Hepatocyte (in vitro differentiated cells): ENCODE measurements at regions not wholly inside any gene's neighbourhood (a gene's known extent, or its start where the extent isn't known, plus 50 kb on each side); places are given as distances from the start of the nearest gene placed in this dataset.

Experiments
- DNase-seq: peaks from one replicate; pipeline ENCODE4 v3.0.0-alpha.2; 2016; ENCODE audit warnings: low spot score
- H2AFZ ChIP-seq: fragments of 200-600 bp; sonication (generic); 2 replicates; pipeline ENCODE4 v1.6.0; 2016; ENCODE audit warnings: antibody characterized with exemption, mild to moderate bottlenecking
- H3K27ac ChIP-seq: fragments of 200-600 bp; sonication (generic); 2 replicates; pipeline ENCODE4 v1.5.1; 2016; ENCODE audit warnings: mild to moderate bottlenecking
- H3K27me3 ChIP-seq: fragments of 200-600 bp; sonication (generic); 2 replicates; pipeline ENCODE4 v1.6.1; 2016
- H3K36me3 ChIP-seq: fragments of 200-600 bp; sonication (generic); replicated peaks from 2 replicates; pipeline ENCODE4 v1.5.1; 2016; ENCODE audit warnings: low read depth; ENCODE audit not compliant: insufficient read depth
- H3K4me1 ChIP-seq: fragments of 200-600 bp; sonication (generic); 2 replicates; pipeline ENCODE4 v1.5.1; 2016; ENCODE audit warnings: mild to moderate bottlenecking, moderate library complexity; ENCODE audit not compliant: insufficient read depth
- H3K4me2 ChIP-seq: fragments of 200-600 bp; sonication (generic); 2 replicates; pipeline ENCODE4 v1.6.0; 2016
- H3K4me3 ChIP-seq: fragments of 200-600 bp; sonication (generic); 2 replicates; pipeline ENCODE4 v1.5.1; 2016; ENCODE audit warnings: mild to moderate bottlenecking
- H3K79me2 ChIP-seq: fragments of 200-600 bp; sonication (generic); 2 replicates; pipeline ENCODE4 v1.6.0; 2017; ENCODE audit warnings: mild to moderate bottlenecking
- H3K9me2 ChIP-seq: fragments of 200-600 bp; sonication (generic); replicated peaks from 2 replicates; pipeline ENCODE4 v1.6.0; 2017; ENCODE audit warnings: mild to moderate bottlenecking; ENCODE audit not compliant: insufficient read depth
- H3K9me3 ChIP-seq: fragments of 200-600 bp; sonication (generic); 2 replicates; pipeline ENCODE4 v1.5.1; 2016; ENCODE audit warnings: low read depth, mild to moderate bottlenecking
- H4K20me1 ChIP-seq: fragments of 200-600 bp; sonication (generic); 2 replicates; pipeline ENCODE4 v1.6.0; 2016; ENCODE audit warnings: mild to moderate bottlenecking; ENCODE audit not compliant: insufficient read depth, poor library complexity, severe bottlenecking
- CTCF ChIP-seq: fragments of 200-600 bp; sonication (generic); IDR thresholded peaks from 2 replicates; pipeline ENCODE4 v1.5.1; 2016; ENCODE audit warnings: antibody characterized with exemption, mild to moderate bottlenecking; ENCODE audit not compliant: poor library complexity
- EZH2 ChIP-seq: fragments of 200-600 bp; sonication (generic); IDR thresholded peaks from 2 replicates; pipeline ENCODE4 v1.6.1; 2016; ENCODE audit warnings: antibody characterized with exemption, mild to moderate bottlenecking, borderline replicate concordance
- EZH2phosphoT487 ChIP-seq: fragments of 200-600 bp; sonication (generic); IDR thresholded peaks from one replicate; pipeline ENCODE4 v1.6.1; 2018; ENCODE audit warnings: antibody characterized with exemption, mild to moderate bottlenecking, low read depth, moderate library complexity; ENCODE audit not compliant: unreplicated experiment, severe bottlenecking
- WGBS: methylation state at CpG from one replicate; pipeline ENCODE4 v1.1.6; 2016; ENCODE audit warnings: low lambda C conversion rate; ENCODE audit errors: missing lambda C conversion rate; 5-methylcytosine and 5-hydroxymethylcytosine counted together

GRCh38 chr2:16425462-16426336 is 239.9 kb downstream of the CYRIA start:
- H3K4me3 ChIP-seq, result no peak overlapping the region
- H3K79me2 ChIP-seq, result no peaks in the 10 kb centered on the region
- peak; percentile 88 for DNase-seq
- H3K27ac ChIP-seq, result peak overlapping the region; percentile 91
- no peaks in the 10 kb centered on the region for H3K9me2 ChIP-seq
- peak overlapping the region; percentile 17 for H3K4me2 ChIP-seq
- no peaks in the 10 kb centered on the region for H3K36me3 ChIP-seq
- H3K4me1 ChIP-seq, result peaks cover 15% of the 10 kb centered on the region
- TF ChIP-seq EZH2 (no peak), EZH2phosphoT487 (no peak), CTCF (no peak)
- H4K20me1 ChIP-seq, result no peaks in the 10 kb centered on the region
- H3K27me3 ChIP-seq, result no peaks in the 10 kb centered on the region
- WGBS, result 5% methylated on average over 6 of the region's 6 CpGs
- no peaks in the 10 kb centered on the region for H3K9me3 ChIP-seq
- no peak overlapping the region for H2AFZ ChIP-seq

DNA sequence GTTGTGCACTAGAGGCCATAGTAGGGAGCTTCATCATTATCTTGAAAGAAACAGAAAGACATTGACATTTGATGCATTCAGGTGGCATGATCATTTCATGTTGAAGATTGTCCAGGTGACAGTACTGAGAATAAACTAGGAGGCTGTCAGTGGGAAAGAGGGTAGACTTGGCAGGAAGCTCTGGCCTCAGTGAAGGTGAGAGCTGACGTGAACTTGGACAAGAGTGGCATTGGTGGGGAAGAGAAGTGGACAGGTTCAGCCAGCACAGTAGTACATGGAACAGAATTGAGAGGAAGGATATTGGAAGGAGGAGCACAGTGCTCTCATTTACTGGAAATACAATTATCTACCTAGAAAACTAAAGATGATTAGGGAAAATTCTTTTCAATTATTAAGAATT is 245.2 kb downstream of the CYRIA start:
- H3K27ac ChIP-seq, result no peak overlapping the region
- WGBS, result 100% methylated on average over 1 of the region's 1 CpG
- no peak overlapping the region for H2AFZ ChIP-seq
- H3K79me2 ChIP-seq, result no peaks in the 10 kb centered on the region
- no peak overlapping the region for H3K4me3 ChIP-seq
- no peaks in the 10 kb centered on the region for H3K27me3 ChIP-seq
- H3K4me1 ChIP-seq, result peaks cover 8% of the 10 kb centered on the region
- no peaks in the 10 kb centered on the region for H4K20me1 ChIP-seq
- no peaks in the 10 kb centered on the region for H3K9me2 ChIP-seq
- no peak for TF ChIP-seq EZH2phosphoT487
- no peak for TF ChIP-seq CTCF
- H3K9me3 ChIP-seq, result no peaks in the 10 kb centered on the region
- H3K36me3 ChIP-seq, result no peaks in the 10 kb centered on the region
- H3K4me2 ChIP-seq, result no peak overlapping the region
- no peak for DNase-seq

- Histone ChIP-seq H3K27ac (no peak overlapping the region), H3K9me2 (no peaks in the 10 kb centered on the region), H3K4me3 (no peak overlapping the region), H3K4me1 (no peaks in the 10 kb centered on the region), H4K20me1 (no peaks in the 10 kb centered on the region), H3K36me3 (no peaks in the 10 kb centered on the region), H3K9me3 (no peaks in the 10 kb centered on the region), H2AFZ (no peak overlapping the region), H3K4me2 (no peak overlapping the region), H3K79me2 (no peaks in the 10 kb centered on the region), H3K27me3 (no peaks in the 10 kb centered on the region)
- 97% methylated on average over 3 of the region's 3 CpGs for WGBS
- TF ChIP-seq EZH2phosphoT487 (no peak), EZH2 (no peak), CTCF (no peak)
- no peak for DNase-seq
Observed at GRCh38 chr2:16417726-16418125, 247.9 kb downstream of the CYRIA start.
